Activated CD8-positive, alpha-beta memory T cell treated with anti-CD3 and anti-CD28 coated beads for 4 hours (primary cell): ENCODE measurements at regions not wholly inside any gene's neighbourhood (a gene's known extent, or its start where the extent isn't known, plus 50 kb on each side); places are given as distances from the start of the nearest gene placed in this dataset.
A peak's percentile ranks its signal among the peaks of the same experiment; 100 is the strongest.
"Not testable (repeated sequence)": the region's sequence is repeated elsewhere in the genome, so short reads cannot be mapped to it uniquely, and the experiment has no call there.

Experiments
- DNase-seq, 2 donors: peaks; one replicate each; pipeline ENCODE4 v3.0.0-alpha.2; 2020; ENCODE audit warnings: low read depth in 2 of 2

GRCh38 chr10:100642295-100642994, 102.9 kb upstream of the PAX2 start:
- DNase-seq = no peak

- DNase-seq = no peak
Measured at GRCh38 chr10:100645091-100645490, 100.3 kb upstream of the PAX2 start.

- no peak for DNase-seq
Measured at GRCh38 chr10:100645613-100646392, 99.6 kb upstream of the PAX2 start.

GRCh38 chr10:100647928-100648327, 97.5 kb upstream of the PAX2 start:
- DNase-seq = no peak

- no peak for DNase-seq
Measured at GRCh38 chr10:100650693-100651092, 94.7 kb upstream of the PAX2 start.

- not testable (repeated sequence) for DNase-seq
Measured at GRCh38 chr10:100651099-100651498, 94.3 kb upstream of the PAX2 start.

- no peak for DNase-seq
Measured at GRCh38 chr10:100651916-100652315, 93.5 kb upstream of the PAX2 start.

GRCh38 chr10:100652406-100653135, 92.8 kb upstream of the PAX2 start:
- DNase-seq = no peak

- DNase-seq = no peak
Measured at GRCh38 chr10:100653238-100653956, 92.0 kb upstream of the PAX2 start.

GRCh38 chr10:100653957-100654781, 91.2 kb upstream of the PAX2 start:
- DNase-seq = peak in 1 of 2 donors; percentile 13

- DNase-seq = no peak
Measured at GRCh38 chr10:100654782-100655325, 90.5 kb upstream of the PAX2 start.

GRCh38 chr10:100655326-100655759, 90.0 kb upstream of the PAX2 start:
- DNase-seq = no peak

- no peak for DNase-seq
Measured at GRCh38 chr10:100655760-100656421, 89.5 kb upstream of the PAX2 start.

- DNase-seq = no peak
Measured at GRCh38 chr10:100656454-100656853, 88.9 kb upstream of the PAX2 start.

GRCh38 chr10:100658269-100658668, 87.1 kb upstream of the PAX2 start:
- DNase-seq = no peak

GRCh38 chr10:100659361-100660098, 85.9 kb upstream of the PAX2 start:
- DNase-seq = no peak

- no peak for DNase-seq
Measured at GRCh38 chr10:100660365-100660764, 85.0 kb upstream of the PAX2 start.

GRCh38 chr10:100660945-100661344, 84.4 kb upstream of the PAX2 start:
- DNase-seq = no peak

- no peak for DNase-seq
Measured at GRCh38 chr10:100661520-100661919, 83.9 kb upstream of the PAX2 start.
